SU-DHL-6 (cell line): ENCODE measurements at regions not wholly inside any gene's neighbourhood (a gene's known extent, or its start where the extent isn't known, plus 50 kb on each side); places are given as distances from the start of the nearest gene placed in this dataset.

Experiments used
- H2AFZ ChIP-seq: fragments of 200-600 bp; sonication (generic); 2 replicates; pipeline ENCODE4 v1.6.1; 2014; ENCODE audit warnings: low read depth, mild to moderate bottlenecking, moderate library complexity, mixed read lengths, antibody characterized with exemption, low read length; ENCODE audit not compliant: severe bottlenecking
- H3F3A ChIP-seq: fragments of 200-600 bp; shearing (Covaris generic); 2 replicates; pipeline ENCODE4 v1.6.0; 2016; ENCODE audit warnings: antibody characterized with exemption, mild to moderate bottlenecking; ENCODE audit not compliant: insufficient read depth
- H3K27ac ChIP-seq: fragments of 200-600 bp; sonication (generic); 2 replicates; pipeline ENCODE4 v1.5.1; 2016; ENCODE audit warnings: low read depth, mild to moderate bottlenecking, low read length, moderate library complexity, mixed read lengths
- H3K27me3 ChIP-seq: fragments of 200-600 bp; sonication (generic), shearing (Covaris generic); 2 replicates; pipeline ENCODE4 v1.6.0; 2014; ENCODE audit warnings: mild to moderate bottlenecking, low read length
- H3K36me3 ChIP-seq: fragments of 200-600 bp; sonication (generic); 2 replicates; pipeline ENCODE4 v1.6.1; 2014; ENCODE audit warnings: mild to moderate bottlenecking, low read length, mixed read lengths
- H3K4me2 ChIP-seq: fragments of 300-600, 200-600 bp; shearing (Covaris generic), sonication (generic); 2 replicates; pipeline ENCODE4 v1.6.0; 2014; ENCODE audit warnings: low read length, low read depth, mild to moderate bottlenecking; ENCODE audit not compliant: poor library complexity, severe bottlenecking
- H3K4me3 ChIP-seq: fragments of 200-600 bp; sonication (generic); 2 replicates; pipeline ENCODE4 v1.5.1; 2014; ENCODE audit warnings: antibody characterized with exemption, low read length, mild to moderate bottlenecking, mixed read lengths; ENCODE audit not compliant: insufficient read depth, poor library complexity, severe bottlenecking
- H3K79me2 ChIP-seq: fragments of 200-600 bp; sonication (generic); 2 replicates; pipeline ENCODE4 v1.6.1; 2014; ENCODE audit warnings: mild to moderate bottlenecking, low read length, moderate library complexity; ENCODE audit not compliant: insufficient read depth
- H3K9ac ChIP-seq: fragments of 200-600 bp; sonication (generic); 2 replicates; pipeline ENCODE4 v1.7.0; 2014; ENCODE audit warnings: mild to moderate bottlenecking, low read length
- H3K9me2 ChIP-seq: fragments of 200-600 bp; sonication (generic); replicated peaks from 2 replicates; pipeline ENCODE4 v1.6.1; 2014; ENCODE audit warnings: low read length; ENCODE audit not compliant: insufficient read depth
- H3K9me3 ChIP-seq: fragments of 200-600 bp; sonication (generic); 2 replicates; pipeline ENCODE4 v1.6.1; 2014; ENCODE audit warnings: low read length, mixed read lengths; ENCODE audit not compliant: insufficient read depth
- H4K20me1 ChIP-seq: fragments of 200-600 bp; sonication (generic); 2 replicates; pipeline ENCODE4 v1.6.1; 2014; ENCODE audit warnings: low read depth, mild to moderate bottlenecking, antibody characterized with exemption, low read length, moderate library complexity, mixed read lengths
- EZH2phosphoT487 ChIP-seq: fragments of 200-600 bp; sonication (generic), shearing (Covaris generic); conservative IDR thresholded peaks from 2 replicates; pipeline ENCODE4 v1.6.1; 2018; ENCODE audit warnings: mild to moderate bottlenecking, antibody characterized with exemption, low read length, moderate library complexity, mixed read lengths
- TF ChIP-seq, protein P1 (sequence below): fragments of 200-600 bp; sonication (generic); IDR thresholded peaks from one replicate; pipeline ENCODE4 v1.5.1; 2017; ENCODE audit warnings: antibody characterized with exemption, mild to moderate bottlenecking, low read length, moderate library complexity; ENCODE audit not compliant: insufficient read depth, poor library complexity, severe bottlenecking

- TF ChIP-seq, protein P1, sequence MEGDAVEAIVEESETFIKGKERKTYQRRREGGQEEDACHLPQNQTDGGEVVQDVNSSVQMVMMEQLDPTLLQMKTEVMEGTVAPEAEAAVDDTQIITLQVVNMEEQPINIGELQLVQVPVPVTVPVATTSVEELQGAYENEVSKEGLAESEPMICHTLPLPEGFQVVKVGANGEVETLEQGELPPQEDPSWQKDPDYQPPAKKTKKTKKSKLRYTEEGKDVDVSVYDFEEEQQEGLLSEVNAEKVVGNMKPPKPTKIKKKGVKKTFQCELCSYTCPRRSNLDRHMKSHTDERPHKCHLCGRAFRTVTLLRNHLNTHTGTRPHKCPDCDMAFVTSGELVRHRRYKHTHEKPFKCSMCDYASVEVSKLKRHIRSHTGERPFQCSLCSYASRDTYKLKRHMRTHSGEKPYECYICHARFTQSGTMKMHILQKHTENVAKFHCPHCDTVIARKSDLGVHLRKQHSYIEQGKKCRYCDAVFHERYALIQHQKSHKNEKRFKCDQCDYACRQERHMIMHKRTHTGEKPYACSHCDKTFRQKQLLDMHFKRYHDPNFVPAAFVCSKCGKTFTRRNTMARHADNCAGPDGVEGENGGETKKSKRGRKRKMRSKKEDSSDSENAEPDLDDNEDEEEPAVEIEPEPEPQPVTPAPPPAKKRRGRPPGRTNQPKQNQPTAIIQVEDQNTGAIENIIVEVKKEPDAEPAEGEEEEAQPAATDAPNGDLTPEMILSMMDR: no peak
- no peak for TF ChIP-seq EZH2phosphoT487
- no peaks in the 10 kb centered on the region for H3K27me3 ChIP-seq
- no peaks in the 10 kb centered on the region for H3K9me2 ChIP-seq
- H4K20me1 ChIP-seq: no peaks in the 10 kb centered on the region
- no peaks in the 10 kb centered on the region for H3F3A ChIP-seq
- H3K79me2 ChIP-seq: no peaks in the 10 kb centered on the region
- no peaks in the 10 kb centered on the region for H3K9me3 ChIP-seq
- H3K27ac ChIP-seq: no peak overlapping the region
- no peaks in the 10 kb centered on the region for H3K36me3 ChIP-seq
- H3K4me3 ChIP-seq: no peak overlapping the region
- no peak overlapping the region for H3K9ac ChIP-seq
- no peak overlapping the region for H2AFZ ChIP-seq
- no peak overlapping the region for H3K4me2 ChIP-seq
Observed at GRCh38 chr5:12652201-12652600, 748.0 kb upstream of the CTNND2 start.

DNA sequence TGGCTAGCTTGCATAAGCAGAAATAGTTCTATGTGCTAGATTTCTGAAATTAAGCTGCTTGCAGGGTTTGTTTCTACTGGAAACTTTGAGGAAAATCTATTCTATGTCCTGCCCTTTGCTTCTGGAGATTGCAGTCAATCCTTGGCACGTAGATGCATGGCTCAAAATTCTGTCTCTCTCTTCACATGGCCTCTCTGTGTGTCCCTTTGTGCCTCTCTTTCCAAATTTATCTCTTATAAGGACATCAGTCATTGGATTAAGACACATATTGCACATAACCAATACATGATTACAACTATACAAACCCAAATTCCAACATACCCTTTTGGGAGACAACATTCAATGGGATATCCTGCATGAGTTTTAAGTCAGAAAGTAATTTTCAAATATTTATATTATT is 744.3 kb upstream of the CTNND2 start:
- no peaks in the 10 kb centered on the region for H3K9me3 ChIP-seq
- no peak overlapping the region for H3K27ac ChIP-seq
- no peak overlapping the region for H3K9ac ChIP-seq
- no peaks in the 10 kb centered on the region for H3K36me3 ChIP-seq
- no peaks in the 10 kb centered on the region for H3K27me3 ChIP-seq
- H4K20me1 ChIP-seq: no peaks in the 10 kb centered on the region
- H3F3A ChIP-seq: no peaks in the 10 kb centered on the region
- H3K79me2 ChIP-seq: no peaks in the 10 kb centered on the region
- H3K4me2 ChIP-seq: no peak overlapping the region
- no peak overlapping the region for H2AFZ ChIP-seq
- TF ChIP-seq EZH2phosphoT487: no peak
- TF ChIP-seq, protein P1: no peak
- no peaks in the 10 kb centered on the region for H3K9me2 ChIP-seq
- no peak overlapping the region for H3K4me3 ChIP-seq

GRCh38 chr5:12647613-12648012 is 743.4 kb upstream of the CTNND2 start:
- H3K9me3 ChIP-seq: no peaks in the 10 kb centered on the region
- no peak overlapping the region for H3K4me3 ChIP-seq
- no peaks in the 10 kb centered on the region for H4K20me1 ChIP-seq
- no peaks in the 10 kb centered on the region for H3K36me3 ChIP-seq
- H3K27me3 ChIP-seq: no peaks in the 10 kb centered on the region
- no peaks in the 10 kb centered on the region for H3F3A ChIP-seq
- no peak overlapping the region for H3K4me2 ChIP-seq
- no peak for TF ChIP-seq EZH2phosphoT487
- TF ChIP-seq, protein P1: no peak
- H2AFZ ChIP-seq: no peak overlapping the region
- H3K79me2 ChIP-seq: no peaks in the 10 kb centered on the region
- no peaks in the 10 kb centered on the region for H3K9me2 ChIP-seq
- H3K27ac ChIP-seq: no peak overlapping the region
- no peak overlapping the region for H3K9ac ChIP-seq
